Inflammatory macrophage treated with lipopolysaccharide for 1 hour (primary cell): ENCODE measurements at regions not wholly inside any gene's neighbourhood (a gene's known extent, or its start where the extent isn't known, plus 50 kb on each side); places are given as distances from the start of the nearest gene placed in this dataset.

Experiments
- DNase-seq, 2 donors: peaks; one replicate each; pipeline ENCODE4 v3.0.0-alpha.2; 2020 to 2022

- peak; percentile 62 to 74 for DNase-seq
Measured at GRCh38 chr3:159804726-159805410, 183.8 kb upstream of the IL12A start.

- no peak for DNase-seq
Measured at GRCh38 chr3:159805411-159805772, 183.2 kb upstream of the IL12A start.

- no peak for DNase-seq
Measured at GRCh38 chr3:159806412-159806811, 182.2 kb upstream of the IL12A start.

GRCh38 chr3:159807137-159808040, 181.2 kb upstream of the IL12A start:
- no peak for DNase-seq

- DNase-seq: no peak
Measured at GRCh38 chr3:159813822-159814531, 174.7 kb upstream of the IL12A start.

- no peak for DNase-seq
Measured at GRCh38 chr3:159816512-159816911, 172.1 kb upstream of the IL12A start.

GRCh38 chr3:159817126-159817525, 171.5 kb upstream of the IL12A start:
- no peak for DNase-seq

- no peak for DNase-seq
Measured at GRCh38 chr3:159817571-159817970, 171.1 kb upstream of the IL12A start.

- DNase-seq: no peak
Measured at GRCh38 chr3:159818399-159818798, 170.2 kb upstream of the IL12A start.

- DNase-seq: no peak
Measured at GRCh38 chr3:159818997-159819500, 169.6 kb upstream of the IL12A start.

GRCh38 chr3:159819676-159820075, 169.0 kb upstream of the IL12A start:
- DNase-seq: no peak

GRCh38 chr3:159821110-159821509, 167.5 kb upstream of the IL12A start:
- no peak for DNase-seq

- DNase-seq: no peak
Measured at GRCh38 chr3:159821736-159822135, 166.9 kb upstream of the IL12A start.

GRCh38 chr3:159823780-159824179, 164.9 kb upstream of the IL12A start:
- DNase-seq: no peak

- no peak for DNase-seq
Measured at GRCh38 chr3:159824333-159824732, 164.3 kb upstream of the IL12A start.

- no peak for DNase-seq
Measured at GRCh38 chr3:159825216-159825854, 163.3 kb upstream of the IL12A start.

GRCh38 chr3:159828542-159828943, 160.1 kb upstream of the IL12A start:
- DNase-seq: peak; percentile 23 to 72

- DNase-seq: no peak
Measured at GRCh38 chr3:159829056-159829455, 159.6 kb upstream of the IL12A start.

GRCh38 chr3:159829539-159830227, 159.0 kb upstream of the IL12A start:
- no peak for DNase-seq

- no peak for DNase-seq
Measured at GRCh38 chr3:159830523-159831154, 158.0 kb upstream of the IL12A start.

GRCh38 chr3:159831466-159831865, 157.2 kb upstream of the IL12A start:
- DNase-seq: no peak

GRCh38 chr3:159832024-159832423, 156.6 kb upstream of the IL12A start:
- no peak for DNase-seq
